ENCODE measurements at regions not wholly inside any gene's neighbourhood (a gene's known extent, or its start where the extent isn't known, plus 50 kb on each side); places are given as distances from the start of the nearest gene placed in this dataset.
A peak's percentile ranks its signal among the peaks of the same experiment; 100 is the strongest.

DNA sequence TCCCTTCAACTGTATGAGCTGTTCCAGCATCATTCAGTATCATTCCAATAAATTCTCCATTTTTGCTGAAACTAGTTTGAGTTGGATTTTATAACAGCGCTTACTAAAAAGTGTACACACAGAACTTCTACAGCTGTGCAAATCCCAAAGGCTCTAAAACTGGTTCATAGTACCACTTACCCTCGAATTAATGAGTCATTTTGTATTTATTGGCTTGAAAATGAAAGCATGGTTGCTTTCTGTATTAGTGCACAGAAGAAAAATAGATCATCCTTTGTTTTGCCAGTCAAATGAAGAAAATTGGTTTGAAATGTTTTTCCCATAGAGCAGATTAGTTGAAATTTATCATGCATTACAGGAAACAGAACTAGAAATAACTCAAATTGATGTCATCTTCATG lies 268.3 kb upstream of the CPNE8 start:
- no peak overlapping the region for H3K4me3 ChIP-seq (ENCODE audit: low read length)
- DNase-seq (ENCODE audit: low read depth), result no peak
- TF ChIP-seq, protein P1, sequence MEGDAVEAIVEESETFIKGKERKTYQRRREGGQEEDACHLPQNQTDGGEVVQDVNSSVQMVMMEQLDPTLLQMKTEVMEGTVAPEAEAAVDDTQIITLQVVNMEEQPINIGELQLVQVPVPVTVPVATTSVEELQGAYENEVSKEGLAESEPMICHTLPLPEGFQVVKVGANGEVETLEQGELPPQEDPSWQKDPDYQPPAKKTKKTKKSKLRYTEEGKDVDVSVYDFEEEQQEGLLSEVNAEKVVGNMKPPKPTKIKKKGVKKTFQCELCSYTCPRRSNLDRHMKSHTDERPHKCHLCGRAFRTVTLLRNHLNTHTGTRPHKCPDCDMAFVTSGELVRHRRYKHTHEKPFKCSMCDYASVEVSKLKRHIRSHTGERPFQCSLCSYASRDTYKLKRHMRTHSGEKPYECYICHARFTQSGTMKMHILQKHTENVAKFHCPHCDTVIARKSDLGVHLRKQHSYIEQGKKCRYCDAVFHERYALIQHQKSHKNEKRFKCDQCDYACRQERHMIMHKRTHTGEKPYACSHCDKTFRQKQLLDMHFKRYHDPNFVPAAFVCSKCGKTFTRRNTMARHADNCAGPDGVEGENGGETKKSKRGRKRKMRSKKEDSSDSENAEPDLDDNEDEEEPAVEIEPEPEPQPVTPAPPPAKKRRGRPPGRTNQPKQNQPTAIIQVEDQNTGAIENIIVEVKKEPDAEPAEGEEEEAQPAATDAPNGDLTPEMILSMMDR (conservative IDR thresholded peaks at IDR 0.05; ENCODE audit: low read depth, low read length), result no peak

DNA sequence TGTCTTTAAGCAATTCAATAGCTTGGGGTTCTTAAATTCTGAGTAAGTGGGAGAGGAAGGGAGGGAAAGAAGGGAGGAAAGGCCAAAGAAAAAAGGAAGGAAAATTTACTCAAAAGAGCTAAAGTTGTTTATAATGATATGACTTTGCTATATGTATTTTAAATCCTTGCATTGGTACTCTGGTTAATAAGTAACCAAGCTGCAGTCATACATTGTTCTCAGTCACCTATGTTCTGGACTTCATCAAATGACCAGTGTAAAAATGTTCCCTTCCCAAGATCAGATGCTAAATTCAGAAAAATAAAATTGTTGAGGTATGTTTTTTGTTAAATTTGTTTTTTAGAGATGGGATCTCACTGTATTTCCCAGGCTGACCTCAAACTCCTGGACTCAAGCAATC lies 259.9 kb upstream of the CPNE8 start:
- no peak for DNase-seq (ENCODE audit: low read depth)
- no peak overlapping the region for H3K4me3 ChIP-seq (ENCODE audit: low read length)
- TF ChIP-seq, protein P1 (conservative IDR thresholded peaks at IDR 0.05; ENCODE audit: low read depth, low read length), result no peak

DNA sequence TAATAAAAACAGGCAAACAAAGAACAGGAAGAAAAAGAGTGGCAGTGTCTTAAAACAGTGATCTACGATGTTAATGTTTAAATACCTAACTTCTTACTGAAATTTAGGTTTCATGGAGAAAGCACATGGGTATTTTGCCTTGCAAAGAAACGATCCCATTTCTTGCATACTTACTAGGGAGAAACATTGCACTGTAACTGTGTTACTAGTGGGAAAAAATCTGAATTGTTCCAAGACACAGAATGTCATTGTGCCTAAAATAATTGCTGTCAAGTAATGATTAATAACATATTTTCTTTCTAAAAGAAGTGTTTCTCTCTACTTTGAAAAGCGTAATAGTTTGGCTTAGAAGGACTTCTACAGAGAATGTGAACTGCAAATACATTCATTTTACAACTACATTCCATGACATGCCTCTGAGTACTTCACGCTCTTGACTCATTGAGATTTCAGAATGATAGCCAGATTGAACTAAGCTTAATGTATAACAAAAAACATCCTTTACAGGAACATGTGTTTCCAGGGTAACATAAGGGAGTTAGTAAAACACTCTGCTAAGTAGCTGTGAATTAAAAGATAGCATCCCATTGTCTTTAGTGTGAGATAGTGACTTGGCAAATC lies 256.2 kb upstream of the CPNE8 start:
- DNase-seq (ENCODE audit: low read depth), result no peak

DNA sequence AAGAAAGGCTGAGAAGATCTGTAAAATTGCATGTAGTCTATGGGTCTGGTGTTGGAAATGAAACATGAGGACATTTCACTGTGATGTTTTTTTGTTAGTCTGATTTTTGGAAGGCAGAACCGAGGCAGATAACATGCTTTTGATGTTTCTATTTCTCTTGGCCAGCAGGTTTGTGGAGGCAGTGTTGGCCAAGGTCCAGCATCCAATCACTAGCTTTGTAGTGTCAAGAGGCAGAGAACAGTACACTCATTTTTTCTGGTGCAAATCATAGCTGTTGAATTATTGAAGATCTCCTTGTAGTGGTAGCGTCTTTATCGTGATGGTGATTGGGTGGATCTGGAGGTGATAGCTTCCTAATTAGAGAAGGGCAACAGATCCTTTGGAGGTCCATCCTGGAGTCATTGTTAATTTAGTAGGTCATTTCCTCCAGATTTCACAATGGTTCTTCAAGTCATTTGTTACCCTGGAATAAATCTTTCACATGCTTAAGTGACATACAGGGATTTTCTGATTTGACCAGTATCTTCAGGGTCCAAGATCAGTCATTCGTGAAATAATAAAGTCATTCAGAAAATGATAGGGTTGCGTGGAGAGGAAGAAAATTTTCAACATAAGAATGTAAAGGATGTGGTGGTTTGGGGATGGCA lies 252.4 kb upstream of the CPNE8 start:
- no peak overlapping the region for H3K4me3 ChIP-seq (ENCODE audit: low read length)
- no peak for DNase-seq (ENCODE audit: low read depth)
- TF ChIP-seq, protein P1 (conservative IDR thresholded peaks at IDR 0.05; ENCODE audit: low read depth, low read length), result no peak

More for the DNA sequence above, 256.2 kb upstream of the CPNE8 start:
- H3K4me3 ChIP-seq (ENCODE audit: low read length), result no peak overlapping the region
- TF ChIP-seq, protein P1 (conservative IDR thresholded peaks at IDR 0.05; ENCODE audit: low read depth, low read length), result no peak

DNA sequence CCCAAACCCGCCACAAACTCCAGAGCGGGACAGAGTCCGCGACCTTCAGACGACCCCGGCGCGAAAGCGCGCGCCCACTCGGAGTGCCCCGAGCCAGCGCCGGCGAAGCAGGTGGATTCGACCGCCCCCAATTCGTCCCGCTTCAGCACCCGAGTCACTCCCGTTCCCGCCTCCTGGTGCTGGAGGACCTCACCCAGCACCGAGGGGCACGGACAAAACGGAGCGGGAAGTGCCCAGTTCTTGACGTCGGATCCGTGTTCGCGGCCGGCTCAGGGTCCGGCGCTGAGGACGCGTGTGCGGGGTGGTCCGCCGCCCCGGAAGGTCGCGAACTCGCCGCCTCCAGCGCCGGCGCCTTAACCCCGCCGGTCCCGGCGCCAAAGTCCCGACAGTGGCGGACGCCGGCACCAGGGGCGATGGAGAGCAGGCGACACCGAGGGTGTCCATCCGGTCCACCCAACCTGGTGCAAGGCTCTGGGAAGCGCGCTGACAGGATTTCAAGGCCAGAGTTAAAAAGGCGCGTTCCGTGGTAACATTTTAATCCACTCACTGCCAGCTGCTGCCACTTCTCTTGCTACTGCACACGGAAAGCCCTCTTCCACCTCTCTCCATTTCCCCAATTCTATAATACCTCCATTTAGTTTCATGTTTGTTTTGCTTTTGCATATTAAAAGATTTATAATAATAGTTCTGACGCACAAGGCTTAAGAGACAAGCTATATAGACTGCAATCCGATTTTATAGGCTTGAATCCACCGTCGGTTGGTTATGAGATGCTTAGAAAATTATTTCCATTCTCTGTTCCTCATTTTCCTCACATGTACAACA lies 240.0 kb upstream of the CPNE8 start:
- H3K4me3 ChIP-seq (ENCODE audit: low read length), result peak overlapping the region; percentile 56
- DNase-seq (ENCODE audit: low read depth), result peak; percentile 14
- TF ChIP-seq, protein P1 (conservative IDR thresholded peaks at IDR 0.05; ENCODE audit: low read depth, low read length), result peak; percentile 75

DNA sequence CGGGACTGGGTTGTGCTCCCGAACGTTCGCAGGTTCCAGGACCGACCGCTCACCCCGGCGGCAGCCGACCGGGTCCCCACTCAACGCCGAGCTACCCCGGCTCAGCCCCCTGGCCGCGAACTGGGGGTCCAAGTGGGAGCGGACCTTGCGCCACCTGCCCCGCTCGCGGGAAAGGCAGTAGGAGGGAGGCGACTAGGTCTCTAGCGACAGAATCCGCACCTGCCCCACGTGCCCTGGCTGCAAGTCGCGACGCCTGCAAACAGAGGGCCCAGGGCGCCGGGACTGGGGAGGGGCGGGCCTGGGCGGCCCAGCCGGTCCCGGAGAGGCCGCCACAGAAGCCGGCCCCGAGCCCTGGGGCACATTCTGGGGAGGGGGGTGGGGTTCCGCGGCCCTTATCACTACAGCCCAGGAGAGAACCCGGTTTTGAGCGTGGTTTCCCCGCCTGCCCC lies 239.2 kb upstream of the CPNE8 start:
- DNase-seq (ENCODE audit: low read depth), result no peak
- peak overlapping the region; percentile 56 for H3K4me3 ChIP-seq (ENCODE audit: low read length)
- TF ChIP-seq, protein P1 (conservative IDR thresholded peaks at IDR 0.05; ENCODE audit: low read depth, low read length), result no peak

Measured in retinal pigment epithelial cell (primary cell).